ENCODE measurements at regions not wholly inside any gene's neighbourhood (a gene's known extent, or its start where the extent isn't known, plus 50 kb on each side); places are given as distances from the start of the nearest gene placed in this dataset.

- POLR2A ChIA-PET: no interaction called here
- Mint-ChIP-seq H3K27ac (ENCODE audit: unreplicated experiment) (no peak overlapping the region), H3K4me1 (ENCODE audit: low read depth, unreplicated experiment) (peaks cover 7% of the 10 kb centered on the region)
These were observed 344.8 kb downstream of the CNTN3 start for GRCh38 chr3:74269689-74270088.

GRCh38 chr3:74268753-74269152 is 345.7 kb downstream of the CNTN3 start:
- Histone ChIP-seq H3K27me3 (replicated peaks; ENCODE audit: control insufficient read depth, insufficient read depth, low read length) (no peaks in the 10 kb centered on the region), H3K36me3 (ENCODE audit: control insufficient read depth, insufficient read depth, low read length) (no peaks in the 10 kb centered on the region), H3K9me3 (no peaks in the 10 kb centered on the region), H3K4me3 (ENCODE audit: low read depth, low read length) (no peak overlapping the region), H3K4me1 (no peaks in the 10 kb centered on the region)
- POLR2A ChIA-PET: no interaction called here
- TF ChIP-seq CTCF (IDR thresholded peaks at IDR 0.05; ENCODE audit: insufficient read depth in 1 of 2, low read depth in 1 of 2, low read length in 1 of 2, severe bottlenecking in 1 of 2, unreplicated experiment in 1 of 2): no peak
- CTCF ChIA-PET: no interaction called here
- Mint-ChIP-seq H3K9me3 (ENCODE audit: unreplicated experiment) (no peaks in the 10 kb centered on the region), H3K36me3 (ENCODE audit: insufficient read depth, unreplicated experiment) (no peaks in the 10 kb centered on the region), H3K4me3 (ENCODE audit: unreplicated experiment) (no peak overlapping the region), H3K27ac (ENCODE audit: unreplicated experiment) (no peak overlapping the region), H3K4me1 (ENCODE audit: low read depth, unreplicated experiment) (peaks cover 7% of the 10 kb centered on the region), H3K27me3 (ENCODE audit: insufficient read depth, unreplicated experiment) (peaks cover 4% of the 10 kb centered on the region)
- DNase-seq: no peak
- intact Hi-C loops (cut with micrococcal nuclease; ENCODE audit: unreplicated experiment): loop anchor here (10.0 kb wide), 1 partner anchor 736 kb away; no protein-coding TSS in a partner anchor
- BruUV-seq (replicated peaks): no TSS peak

More at GRCh38 chr3:74269689-74270088, 344.8 kb downstream of the CNTN3 start:
- Histone ChIP-seq H3K9me3 (no peaks in the 10 kb centered on the region), H3K4me3 (ENCODE audit: low read depth, low read length) (no peak overlapping the region), H3K4me1 (no peaks in the 10 kb centered on the region), H3K36me3 (ENCODE audit: control insufficient read depth, insufficient read depth, low read length) (no peaks in the 10 kb centered on the region), H3K27me3 (replicated peaks; ENCODE audit: control insufficient read depth, insufficient read depth, low read length) (no peaks in the 10 kb centered on the region)
- DNase-seq: no peak
- no peak for TF ChIP-seq CTCF (IDR thresholded peaks at IDR 0.05; ENCODE audit: insufficient read depth in 1 of 2, low read depth in 1 of 2, low read length in 1 of 2, severe bottlenecking in 1 of 2, unreplicated experiment in 1 of 2)
- H3K27me3 Mint-ChIP-seq (ENCODE audit: insufficient read depth, unreplicated experiment): peaks cover 9% of the 10 kb centered on the region
- intact Hi-C loops (cut with micrococcal nuclease; ENCODE audit: unreplicated experiment): loop anchor here (10.0 kb wide), 1 partner anchor 735 kb away; no protein-coding TSS in a partner anchor
- no peaks in the 10 kb centered on the region for H3K36me3 Mint-ChIP-seq (ENCODE audit: insufficient read depth, unreplicated experiment)
- BruUV-seq (replicated peaks): no TSS peak
- no peak overlapping the region for H3K4me3 Mint-ChIP-seq (ENCODE audit: unreplicated experiment)
- H3K9me3 Mint-ChIP-seq (ENCODE audit: unreplicated experiment): no peaks in the 10 kb centered on the region
- CTCF ChIA-PET: no interaction called here

DNA sequence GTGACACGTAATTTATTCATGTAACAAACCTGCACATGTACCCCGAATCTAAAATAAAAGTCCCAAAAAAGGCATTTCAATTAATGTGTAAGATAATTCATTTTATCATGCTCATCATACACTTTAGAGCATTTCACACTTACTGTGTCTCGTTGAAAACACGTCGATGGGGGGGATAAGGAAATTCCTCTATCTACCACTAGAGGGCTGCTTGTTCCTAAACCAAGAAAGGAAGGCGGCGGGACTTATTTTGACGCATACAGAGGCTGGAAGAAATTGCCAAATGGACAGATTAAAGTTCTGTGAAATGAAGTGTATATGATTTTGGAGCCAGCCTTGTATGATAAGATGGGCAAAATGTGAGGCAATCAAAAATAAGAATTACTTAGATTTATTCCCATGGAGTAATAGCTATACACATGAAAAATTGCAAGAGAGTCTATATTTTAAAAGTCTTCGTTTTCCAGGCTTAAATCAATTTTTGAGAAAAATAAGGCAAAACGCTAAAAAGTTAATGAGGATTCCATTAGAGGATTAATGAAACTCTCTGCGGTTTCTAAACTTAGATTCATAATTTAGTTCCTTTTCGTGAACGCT is 346.8 kb downstream of the CNTN3 start:
- intact Hi-C loops (cut with micrococcal nuclease; ENCODE audit: unreplicated experiment): loop anchor here (1.0 to 10.0 kb wide), 4 partner anchors 201 to 903 kb away; no protein-coding TSS in a partner anchor
- ChIA-PET POLR2A (no interaction called here), CTCF (no interaction called here)
- peak; percentile 59 to 79 for TF ChIP-seq CTCF (IDR thresholded peaks at IDR 0.05; ENCODE audit: insufficient read depth in 1 of 2, low read depth in 1 of 2, low read length in 1 of 2, severe bottlenecking in 1 of 2, unreplicated experiment in 1 of 2)
- no peaks in the 10 kb centered on the region for H3K4me1 ChIP-seq
- no peaks in the 10 kb centered on the region for H3K27me3 ChIP-seq (replicated peaks; ENCODE audit: control insufficient read depth, insufficient read depth, low read length)
- H3K27ac Mint-ChIP-seq (ENCODE audit: unreplicated experiment): no peak overlapping the region
- H3K4me1 Mint-ChIP-seq (ENCODE audit: low read depth, unreplicated experiment): peaks cover 7% of the 10 kb centered on the region
- no peaks in the 10 kb centered on the region for H3K36me3 Mint-ChIP-seq (ENCODE audit: insufficient read depth, unreplicated experiment)
- H3K4me3 ChIP-seq (ENCODE audit: low read depth, low read length): no peak overlapping the region
- peaks cover 4% of the 10 kb centered on the region for H3K27me3 Mint-ChIP-seq (ENCODE audit: insufficient read depth, unreplicated experiment)
- peak; percentile 36 to 60 for DNase-seq
- H3K9me3 Mint-ChIP-seq (ENCODE audit: unreplicated experiment): no peaks in the 10 kb centered on the region
- H3K4me3 Mint-ChIP-seq (ENCODE audit: unreplicated experiment): no peak overlapping the region
- no peaks in the 10 kb centered on the region for H3K36me3 ChIP-seq (ENCODE audit: control insufficient read depth, insufficient read depth, low read length)
- BruUV-seq (replicated peaks): no TSS peak
- H3K9me3 ChIP-seq: no peaks in the 10 kb centered on the region

All from Caco-2 (cell line).